NT2/D1 (cell line): ENCODE measurements at regions not wholly inside any gene's neighbourhood (a gene's known extent, or its start where the extent isn't known, plus 50 kb on each side); places are given as distances from the start of the nearest gene placed in this dataset.

Source experiments
- DNase-seq: peaks from one replicate; pipeline ENCODE4 v3.0.0-alpha.2; 2011; ENCODE audit warnings: low read depth, low spot score
- H3K27me3 ChIP-seq: 2 replicates; pipeline ENCODE4 v1.6.0; 2011; ENCODE audit warnings: mild to moderate bottlenecking; ENCODE audit not compliant: insufficient read length, insufficient read depth
- H3K36me3 ChIP-seq: 2 replicates; pipeline ENCODE4 v1.6.1; 2011; ENCODE audit warnings: mild to moderate bottlenecking, low read length, mixed read lengths; ENCODE audit not compliant: insufficient read depth, insufficient read length
- H3K4me1 ChIP-seq: 2 replicates; pipeline ENCODE4 v1.5.1; 2011; ENCODE audit not compliant: insufficient read depth, insufficient read length
- H3K4me3 ChIP-seq: 2 replicates; pipeline ENCODE4 v1.5.1; 2011; ENCODE audit warnings: low read depth; ENCODE audit not compliant: insufficient read length
- H3K9ac ChIP-seq: 2 replicates; pipeline ENCODE4 v1.6.0; 2011; ENCODE audit warnings: low read depth; ENCODE audit not compliant: insufficient read length
- H3K9me3 ChIP-seq: 2 replicates; pipeline ENCODE4 v1.5.1; 2011; ENCODE audit warnings: mild to moderate bottlenecking, low read length; ENCODE audit not compliant: insufficient read depth
- SUZ12 ChIP-seq: IDR thresholded peaks from 2 replicates; pipeline ENCODE4 v1.6.1; 2011; ENCODE audit not compliant: insufficient read length, insufficient read depth; ENCODE audit errors: extremely low read depth
- YY1 ChIP-seq: IDR thresholded peaks from 2 replicates; pipeline ENCODE4 v1.6.1; 2011; ENCODE audit not compliant: insufficient read length, insufficient read depth
- ZNF274 ChIP-seq: IDR thresholded peaks from 2 replicates; pipeline ENCODE4 v1.6.1; 2011; ENCODE audit warnings: mild to moderate bottlenecking, low read depth, low read length

- Histone ChIP-seq H3K36me3 (no peaks in the 10 kb centered on the region), H3K9me3 (no peaks in the 10 kb centered on the region), H3K4me3 (no peak overlapping the region), H3K4me1 (no peaks in the 10 kb centered on the region), H3K9ac (no peak overlapping the region), H3K27me3 (no peaks in the 10 kb centered on the region)
- no peak for DNase-seq
- TF ChIP-seq SUZ12 (no peak), ZNF274 (no peak), YY1 (no peak)
These were observed 191.0 kb downstream of the IBTK start for GRCh38 chr6:82056567-82056966.

- no peak for DNase-seq
- no peak overlapping the region for H3K9ac ChIP-seq
- H3K27me3 ChIP-seq, result no peaks in the 10 kb centered on the region
- H3K4me3 ChIP-seq, result no peak overlapping the region
- H3K36me3 ChIP-seq, result no peaks in the 10 kb centered on the region
- no peaks in the 10 kb centered on the region for H3K9me3 ChIP-seq
- TF ChIP-seq YY1, result no peak
- TF ChIP-seq ZNF274, result no peak
- no peak for TF ChIP-seq SUZ12
- H3K4me1 ChIP-seq, result no peaks in the 10 kb centered on the region
These were observed 201.4 kb downstream of the IBTK start for GRCh38 chr6:82045965-82046756.

DNA sequence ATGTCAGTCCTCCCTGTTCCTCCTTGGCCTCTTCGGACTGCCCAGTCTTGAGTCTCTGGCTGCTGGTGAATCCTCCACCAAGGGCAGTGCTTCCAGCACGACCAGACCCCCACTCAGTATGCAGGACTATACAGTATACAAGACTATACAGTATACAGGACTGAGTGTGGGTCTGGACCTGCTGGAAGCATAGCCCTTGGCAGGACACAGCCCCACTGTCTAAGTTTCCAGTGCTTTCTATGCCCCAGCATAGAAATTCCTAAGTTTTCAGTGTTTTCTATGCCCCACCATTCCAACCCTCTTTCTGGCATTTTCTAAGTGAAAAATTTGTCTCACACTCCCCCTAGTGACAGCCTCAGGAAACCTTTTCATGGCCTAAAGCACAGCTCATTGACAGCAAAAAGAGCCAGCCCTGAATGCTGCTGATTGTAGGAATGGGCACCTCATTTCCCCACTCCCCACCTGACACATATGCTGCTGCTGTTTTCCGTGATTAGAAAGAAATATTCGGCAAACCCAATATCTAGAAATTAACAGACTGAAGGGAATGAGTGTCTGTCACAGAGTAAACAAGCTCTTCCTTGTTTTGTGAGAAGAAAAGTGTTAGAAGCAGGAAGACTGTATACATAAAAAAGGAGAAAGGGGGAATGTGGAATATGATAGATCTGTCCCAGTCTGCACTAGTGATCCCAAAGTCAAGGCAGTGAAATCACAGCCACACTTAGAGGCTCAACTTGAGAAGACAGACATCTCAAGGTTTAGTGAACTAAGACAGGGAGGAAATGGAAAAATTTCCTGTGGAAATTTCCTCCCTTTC is 206.9 kb downstream of the IBTK start:
- H3K27me3 ChIP-seq, result no peaks in the 10 kb centered on the region
- peak; percentile 16 for DNase-seq
- H3K9ac ChIP-seq, result no peak overlapping the region
- TF ChIP-seq SUZ12, result no peak
- TF ChIP-seq YY1, result no peak
- TF ChIP-seq ZNF274, result no peak
- H3K4me1 ChIP-seq, result no peaks in the 10 kb centered on the region
- no peak overlapping the region for H3K4me3 ChIP-seq
- H3K9me3 ChIP-seq, result no peaks in the 10 kb centered on the region
- no peaks in the 10 kb centered on the region for H3K36me3 ChIP-seq

DNA sequence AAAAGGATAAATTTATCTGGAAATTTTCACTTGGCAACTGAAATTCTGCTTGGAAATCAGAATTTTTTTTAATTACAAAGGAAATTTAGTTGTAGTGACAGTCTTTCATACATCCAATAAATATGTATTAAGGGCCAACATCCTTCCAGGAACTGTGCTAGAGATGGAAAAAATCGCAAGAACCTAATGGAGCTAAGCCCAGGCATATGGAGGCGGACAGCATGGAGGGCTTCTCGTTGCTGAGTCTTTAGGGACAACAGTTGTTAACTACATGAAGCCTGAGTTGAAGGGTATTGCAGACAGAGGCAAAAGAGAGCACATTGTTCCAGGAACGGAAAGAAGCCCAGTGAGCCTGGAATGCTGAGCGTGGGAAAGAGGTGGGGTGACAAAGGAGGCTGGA is 208.9 kb downstream of the IBTK start:
- Histone ChIP-seq H3K36me3 (no peaks in the 10 kb centered on the region), H3K9me3 (no peaks in the 10 kb centered on the region), H3K4me1 (no peaks in the 10 kb centered on the region), H3K9ac (no peak overlapping the region), H3K27me3 (no peaks in the 10 kb centered on the region), H3K4me3 (no peak overlapping the region)
- TF ChIP-seq SUZ12, result no peak
- no peak for DNase-seq

DNA sequence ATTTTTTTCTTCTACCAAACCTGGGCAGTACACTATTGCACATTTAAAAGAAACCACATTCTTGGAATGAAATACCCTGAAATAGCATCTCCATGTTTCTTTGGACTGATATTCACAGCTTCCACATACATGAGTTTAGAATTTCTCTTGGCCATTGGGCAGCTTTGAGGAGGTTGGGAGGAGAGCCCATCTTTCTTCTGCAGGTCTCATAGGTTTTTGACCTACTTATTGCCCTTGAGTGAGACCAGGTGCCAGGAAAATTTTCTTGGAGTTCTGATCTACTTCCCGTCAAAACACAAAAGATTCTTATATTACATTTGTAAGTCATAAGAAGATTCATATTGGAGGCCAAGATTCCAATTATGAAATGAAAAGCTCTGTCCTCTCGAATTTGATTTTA is 212.0 kb downstream of the IBTK start:
- no peak for TF ChIP-seq ZNF274
- no peak for TF ChIP-seq YY1
- TF ChIP-seq SUZ12, result no peak
- no peaks in the 10 kb centered on the region for H3K27me3 ChIP-seq
- no peaks in the 10 kb centered on the region for H3K36me3 ChIP-seq
- H3K9ac ChIP-seq, result no peak overlapping the region
- H3K4me3 ChIP-seq, result no peak overlapping the region
- H3K9me3 ChIP-seq, result no peaks in the 10 kb centered on the region
- no peak for DNase-seq
- H3K4me1 ChIP-seq, result no peaks in the 10 kb centered on the region

GRCh38 chr6:82033631-82034211 is 213.8 kb downstream of the IBTK start:
- Histone ChIP-seq H3K4me3 (no peak overlapping the region), H3K9me3 (no peaks in the 10 kb centered on the region), H3K36me3 (no peaks in the 10 kb centered on the region), H3K9ac (no peak overlapping the region), H3K4me1 (no peaks in the 10 kb centered on the region), H3K27me3 (no peaks in the 10 kb centered on the region)
- DNase-seq, result no peak
- TF ChIP-seq SUZ12 (no peak), ZNF274 (no peak), YY1 (no peak)

GRCh38 chr6:82032444-82032843 is 215.1 kb downstream of the IBTK start:
- no peaks in the 10 kb centered on the region for H3K9me3 ChIP-seq
- H3K36me3 ChIP-seq, result no peaks in the 10 kb centered on the region
- DNase-seq, result no peak
- no peak overlapping the region for H3K4me3 ChIP-seq
- TF ChIP-seq SUZ12 (no peak), YY1 (no peak), ZNF274 (no peak)
- H3K9ac ChIP-seq, result no peak overlapping the region
- no peaks in the 10 kb centered on the region for H3K27me3 ChIP-seq
- no peaks in the 10 kb centered on the region for H3K4me1 ChIP-seq
